ENCODE measurements at regions not wholly inside any gene's neighbourhood (a gene's known extent, or its start where the extent isn't known, plus 50 kb on each side); places are given as distances from the start of the nearest gene placed in this dataset.
"Not testable (repeated sequence)": the region's sequence is repeated elsewhere in the genome, so short reads cannot be mapped to it uniquely, and the experiment has no call there.

DNA sequence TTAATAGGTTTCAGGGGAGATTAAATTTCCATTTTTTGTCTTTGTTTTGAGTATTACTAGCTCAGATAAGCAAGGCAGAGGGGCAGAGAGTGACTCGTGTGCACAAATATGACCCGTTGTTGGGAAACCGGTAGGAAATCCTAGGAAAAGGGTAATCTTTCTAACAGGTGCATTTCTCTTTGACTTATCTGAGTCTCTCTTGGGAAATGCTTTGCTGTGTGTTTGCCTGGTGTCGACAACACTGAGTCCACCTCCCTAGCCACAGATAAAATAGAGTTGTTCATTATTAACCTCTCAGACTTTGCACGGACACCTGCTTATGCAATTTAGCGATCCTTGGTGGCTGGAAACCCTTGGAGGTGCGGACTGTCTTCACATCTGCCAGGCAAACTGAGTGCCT lies 164.2 kb downstream of the FGF1 start:
- Histone ChIP-seq H3K4me3 (ENCODE audit: low read depth in 1 of 2, low read length in 2 of 2) (no peak overlapping the region), H3K27ac (ENCODE audit: low read length) (no peak overlapping the region), H3K9me3 (ENCODE audit: control insufficient read depth in 1 of 2, low read length in 2 of 2) (peaks cover 0 to 4% of the 10 kb centered on the region in 2 donors), H3K36me3 (ENCODE audit: control insufficient read depth in 1 of 2, insufficient read depth in 2 of 2, low read length in 2 of 2) (no peaks in the 10 kb centered on the region), H3K4me1 (ENCODE audit: control insufficient read depth in 1 of 2, insufficient read depth in 2 of 2, low read length in 2 of 2) (no peaks in the 10 kb centered on the region), H3K27me3 (ENCODE audit: low read depth, low read length) (no peaks in the 10 kb centered on the region)

DNA sequence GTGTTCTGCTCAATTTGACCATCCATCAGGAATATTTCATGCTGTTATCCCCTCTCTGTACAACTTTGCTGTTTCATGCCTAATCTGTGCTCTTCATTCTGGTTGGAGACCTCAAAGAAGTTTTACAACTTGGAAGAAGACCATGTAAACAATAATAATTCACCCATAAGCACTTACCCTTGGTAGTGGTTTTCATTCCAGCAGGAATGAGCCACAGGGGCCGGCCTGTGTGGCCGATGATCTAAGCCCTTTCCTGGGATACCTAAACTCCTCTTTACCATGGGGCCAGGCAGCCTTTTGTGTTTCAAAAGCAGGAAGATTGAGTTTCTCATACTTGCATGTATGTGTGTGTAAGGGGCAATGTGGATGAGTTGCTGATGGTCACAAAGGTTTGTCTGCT lies 165.0 kb downstream of the FGF1 start:
- Histone ChIP-seq H3K36me3 (ENCODE audit: control insufficient read depth in 1 of 2, insufficient read depth in 2 of 2, low read length in 2 of 2) (no peaks in the 10 kb centered on the region), H3K4me3 (ENCODE audit: low read depth in 1 of 2, low read length in 2 of 2) (no peak overlapping the region), H3K27ac (ENCODE audit: low read length) (no peak overlapping the region), H3K27me3 (ENCODE audit: low read depth, low read length) (no peaks in the 10 kb centered on the region), H3K4me1 (ENCODE audit: control insufficient read depth in 1 of 2, insufficient read depth in 2 of 2, low read length in 2 of 2) (no peaks in the 10 kb centered on the region), H3K9me3 (ENCODE audit: control insufficient read depth in 1 of 2, low read length in 2 of 2) (peaks cover 0 to 4% of the 10 kb centered on the region in 2 donors)

DNA sequence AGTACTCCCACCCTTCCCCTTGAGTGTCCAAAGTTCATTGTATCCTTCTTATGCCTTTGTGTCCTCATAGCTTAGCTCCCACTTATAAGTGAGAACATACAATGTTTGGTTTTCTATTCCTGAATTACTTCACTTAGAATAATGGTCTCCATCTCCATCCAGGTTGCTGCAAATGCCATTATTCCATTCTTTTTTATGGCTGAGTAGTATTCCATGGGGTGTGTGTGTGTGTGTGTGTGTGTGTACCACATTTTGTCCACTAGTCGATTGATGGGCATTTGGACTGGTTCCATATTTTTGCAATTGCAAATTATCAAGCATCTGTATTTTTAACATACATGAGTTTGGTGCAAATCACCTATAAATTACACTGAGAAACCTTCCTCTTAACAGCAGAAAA lies 166.0 kb downstream of the FGF1 start:
- not testable (repeated sequence) for H3K36me3 ChIP-seq (ENCODE audit: control insufficient read depth in 1 of 2, insufficient read depth in 2 of 2, low read length in 2 of 2); H3K4me3 ChIP-seq (ENCODE audit: low read depth in 1 of 2, low read length in 2 of 2); H3K4me1 ChIP-seq (ENCODE audit: control insufficient read depth in 1 of 2, insufficient read depth in 2 of 2, low read length in 2 of 2); H3K27ac ChIP-seq (ENCODE audit: low read length); H3K27me3 ChIP-seq (ENCODE audit: low read depth, low read length); H3K9me3 ChIP-seq (ENCODE audit: control insufficient read depth in 1 of 2, low read length in 2 of 2)

DNA sequence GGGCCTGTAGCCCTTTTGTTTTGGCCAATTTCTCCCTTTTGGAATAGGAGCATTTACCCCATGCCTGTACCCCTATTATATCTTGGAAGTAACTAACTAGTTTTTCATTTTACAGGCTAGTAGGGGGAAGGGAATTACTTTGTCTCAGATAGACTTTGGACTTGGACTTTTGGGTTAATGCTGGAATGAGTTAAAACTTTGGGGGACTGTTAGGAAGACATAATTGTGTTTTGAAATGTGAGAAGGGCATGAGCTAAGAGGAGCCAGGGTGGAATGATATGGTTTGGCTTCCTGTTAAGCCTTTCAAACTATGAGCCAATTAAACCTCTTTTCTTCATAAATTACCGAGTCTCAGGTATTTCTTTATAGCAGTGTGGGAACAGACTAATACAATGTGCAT lies 168.1 kb downstream of the FGF1 start:
- peaks cover 0 to 4% of the 10 kb centered on the region in 2 donors for H3K9me3 ChIP-seq (ENCODE audit: control insufficient read depth in 1 of 2, low read length in 2 of 2)
- H3K27ac ChIP-seq (ENCODE audit: low read length) = no peak overlapping the region
- H3K4me1 ChIP-seq (ENCODE audit: control insufficient read depth in 1 of 2, insufficient read depth in 2 of 2, low read length in 2 of 2) = no peaks in the 10 kb centered on the region
- no peak overlapping the region for H3K4me3 ChIP-seq (ENCODE audit: low read depth in 1 of 2, low read length in 2 of 2)
- no peaks in the 10 kb centered on the region for H3K36me3 ChIP-seq (ENCODE audit: control insufficient read depth in 1 of 2, insufficient read depth in 2 of 2, low read length in 2 of 2)
- H3K27me3 ChIP-seq (ENCODE audit: low read depth, low read length) = no peaks in the 10 kb centered on the region

DNA sequence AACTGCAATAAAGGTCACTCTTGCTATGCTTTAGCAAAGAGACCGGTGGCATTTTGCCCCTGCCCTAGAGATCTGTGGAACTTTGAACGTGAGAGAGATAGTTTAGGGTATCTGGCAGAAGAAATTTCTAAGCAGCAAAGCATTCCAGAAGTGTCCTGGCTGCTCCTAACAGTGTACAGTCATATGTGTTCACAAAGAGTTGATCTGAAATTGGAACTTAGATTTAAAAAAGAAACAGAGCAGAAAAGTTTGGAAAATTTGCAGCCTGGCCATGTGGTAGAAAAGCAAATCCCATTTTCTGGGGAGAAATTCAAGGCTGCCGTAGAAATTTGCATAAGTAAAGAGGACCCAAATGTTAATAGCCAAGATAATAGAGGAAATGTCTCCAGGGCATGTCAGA lies 169.2 kb downstream of the FGF1 start:
- no peaks in the 10 kb centered on the region for H3K4me1 ChIP-seq (ENCODE audit: control insufficient read depth in 1 of 2, insufficient read depth in 2 of 2, low read length in 2 of 2)
- no peak overlapping the region for H3K27ac ChIP-seq (ENCODE audit: low read length)
- peaks cover 0 to 4% of the 10 kb centered on the region in 2 donors for H3K9me3 ChIP-seq (ENCODE audit: control insufficient read depth in 1 of 2, low read length in 2 of 2)
- H3K27me3 ChIP-seq (ENCODE audit: low read depth, low read length) = no peaks in the 10 kb centered on the region
- no peak overlapping the region for H3K4me3 ChIP-seq (ENCODE audit: low read depth in 1 of 2, low read length in 2 of 2)
- no peaks in the 10 kb centered on the region for H3K36me3 ChIP-seq (ENCODE audit: control insufficient read depth in 1 of 2, insufficient read depth in 2 of 2, low read length in 2 of 2)

DNA sequence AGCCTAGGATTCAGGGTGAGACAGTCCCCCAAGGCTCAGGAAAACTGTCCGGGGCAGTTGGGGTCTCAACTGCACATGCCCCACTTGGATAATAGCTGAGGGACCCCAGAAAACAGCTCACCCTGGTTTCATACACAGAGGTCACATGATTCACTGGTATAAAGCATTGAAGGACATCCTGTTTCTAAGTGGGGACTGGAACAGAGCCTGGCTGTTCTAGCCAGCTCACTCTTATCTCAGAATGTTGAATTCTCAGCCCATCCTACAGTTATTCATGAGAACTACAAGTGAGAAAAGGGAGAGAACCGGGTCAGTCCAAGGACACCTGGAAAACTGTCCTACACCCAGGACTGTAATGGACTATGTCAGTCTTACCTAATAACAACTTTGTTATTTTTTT lies 170.9 kb downstream of the FGF1 start:
- H3K27ac ChIP-seq (ENCODE audit: low read length) = no peak overlapping the region
- H3K9me3 ChIP-seq (ENCODE audit: control insufficient read depth in 1 of 2, low read length in 2 of 2) = peaks cover 0 to 4% of the 10 kb centered on the region in 2 donors
- H3K4me1 ChIP-seq (ENCODE audit: control insufficient read depth in 1 of 2, insufficient read depth in 2 of 2, low read length in 2 of 2) = no peaks in the 10 kb centered on the region
- no peaks in the 10 kb centered on the region for H3K36me3 ChIP-seq (ENCODE audit: control insufficient read depth in 1 of 2, insufficient read depth in 2 of 2, low read length in 2 of 2)
- no peaks in the 10 kb centered on the region for H3K27me3 ChIP-seq (ENCODE audit: low read depth, low read length)
- no peak overlapping the region for H3K4me3 ChIP-seq (ENCODE audit: low read depth in 1 of 2, low read length in 2 of 2)

DNA sequence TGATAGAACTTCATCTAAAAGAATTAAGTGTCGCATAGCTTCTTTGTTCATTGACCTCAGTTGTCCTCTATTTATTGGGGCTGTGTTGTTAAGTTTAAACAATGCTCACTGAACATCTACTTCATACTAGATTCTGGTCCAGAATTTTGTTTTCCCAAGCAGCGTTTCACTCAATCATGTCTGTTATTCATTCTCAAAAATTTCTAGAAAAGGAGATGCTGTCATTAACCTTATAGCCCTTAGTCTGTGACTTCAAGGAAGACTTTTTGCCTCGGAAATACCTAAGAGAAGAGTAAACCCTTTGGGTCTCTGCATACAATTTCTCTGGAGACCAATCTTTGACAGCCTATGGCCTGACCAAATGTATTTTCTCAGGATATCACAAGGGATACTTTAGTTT lies 171.7 kb downstream of the FGF1 start:
- Histone ChIP-seq H3K4me3 (ENCODE audit: low read depth in 1 of 2, low read length in 2 of 2) (no peak overlapping the region), H3K27me3 (ENCODE audit: low read depth, low read length) (no peaks in the 10 kb centered on the region), H3K4me1 (ENCODE audit: control insufficient read depth in 1 of 2, insufficient read depth in 2 of 2, low read length in 2 of 2) (no peaks in the 10 kb centered on the region), H3K36me3 (ENCODE audit: control insufficient read depth in 1 of 2, insufficient read depth in 2 of 2, low read length in 2 of 2) (no peaks in the 10 kb centered on the region), H3K27ac (ENCODE audit: low read length) (no peak overlapping the region), H3K9me3 (ENCODE audit: control insufficient read depth in 1 of 2, low read length in 2 of 2) (peaks cover 0 to 4% of the 10 kb centered on the region in 2 donors)

DNA sequence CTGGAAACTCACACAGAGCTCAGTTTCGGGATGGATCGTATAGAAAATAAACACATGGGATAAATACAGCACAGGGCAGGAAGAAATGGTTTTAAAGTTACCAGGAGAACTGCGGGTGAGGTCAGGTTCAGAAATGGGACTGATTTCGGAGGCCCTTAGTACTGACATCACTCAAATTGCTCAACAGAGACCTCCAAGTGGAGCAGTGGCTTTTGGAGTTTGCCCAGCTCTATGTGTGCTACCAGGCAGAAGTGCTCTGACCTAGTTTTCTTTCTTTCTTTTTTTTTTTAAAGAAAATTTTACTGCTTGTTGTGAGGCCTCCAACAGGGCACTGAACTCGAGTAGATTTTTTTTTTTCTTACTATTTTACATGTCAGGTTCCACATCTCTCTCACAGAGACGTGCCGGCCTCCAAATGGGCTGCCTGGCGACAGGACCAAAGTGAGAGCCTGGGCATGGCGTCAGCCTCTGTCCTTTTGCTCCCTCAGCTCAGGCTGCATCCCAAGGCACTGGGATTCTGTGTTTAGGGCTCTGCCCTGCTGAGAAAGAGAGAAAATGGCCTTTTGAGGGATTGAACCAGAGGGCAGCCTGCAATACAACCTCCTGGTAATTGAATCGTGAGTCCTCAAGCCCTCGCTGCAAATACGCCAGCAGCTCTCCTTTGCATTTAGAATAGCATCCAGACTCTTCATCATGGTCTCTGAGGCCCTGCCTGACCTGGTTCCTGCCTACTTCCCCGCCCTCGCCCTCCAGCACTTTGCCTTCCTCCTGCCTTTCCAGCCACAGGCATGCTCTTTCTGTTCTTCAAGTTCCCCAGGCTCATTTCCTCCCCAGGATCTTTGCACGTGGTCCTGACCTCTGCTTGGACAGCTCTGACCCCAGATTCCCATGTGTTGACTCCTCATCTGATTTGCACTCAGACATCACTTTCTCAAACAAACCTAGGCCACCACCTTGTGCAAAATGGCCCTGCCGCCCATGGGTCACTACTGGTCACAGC lies 173.5 kb downstream of the FGF1 start:
- Histone ChIP-seq H3K27ac (ENCODE audit: low read length) (no peak overlapping the region), H3K27me3 (ENCODE audit: low read depth, low read length) (no peaks in the 10 kb centered on the region), H3K4me1 (ENCODE audit: control insufficient read depth in 1 of 2, insufficient read depth in 2 of 2, low read length in 2 of 2) (peaks cover 0 to 5% of the 10 kb centered on the region in 2 donors), H3K9me3 (ENCODE audit: control insufficient read depth in 1 of 2, low read length in 2 of 2) (peaks cover 0 to 3% of the 10 kb centered on the region in 2 donors), H3K36me3 (ENCODE audit: control insufficient read depth in 1 of 2, insufficient read depth in 2 of 2, low read length in 2 of 2) (no peaks in the 10 kb centered on the region), H3K4me3 (ENCODE audit: low read depth in 1 of 2, low read length in 2 of 2) (no peak overlapping the region)

DNA sequence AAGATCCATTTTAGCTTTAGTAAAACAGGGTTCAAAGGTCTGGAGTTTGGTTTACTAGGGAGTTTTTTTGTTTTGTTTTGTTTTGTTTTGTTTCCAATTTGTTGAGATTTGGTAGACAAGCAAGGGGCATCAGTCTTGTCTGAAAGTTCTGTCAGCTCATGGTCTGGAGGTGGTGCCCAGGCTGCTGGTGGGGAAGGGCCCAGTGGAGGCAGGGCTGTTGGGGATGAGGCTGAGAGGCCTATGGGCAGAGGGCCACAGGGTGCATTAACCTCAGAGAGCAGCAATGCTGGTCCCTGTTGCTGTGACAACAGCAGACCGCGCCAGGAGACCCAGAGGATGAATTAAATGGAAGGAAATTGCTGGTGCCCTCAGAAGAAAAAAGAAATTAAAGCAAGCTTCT lies 174.5 kb downstream of the FGF1 start:
- Histone ChIP-seq H3K9me3 (ENCODE audit: control insufficient read depth in 1 of 2, low read length in 2 of 2) (no peaks in the 10 kb centered on the region), H3K4me1 (ENCODE audit: control insufficient read depth in 1 of 2, insufficient read depth in 2 of 2, low read length in 2 of 2) (peaks cover 0 to 5% of the 10 kb centered on the region in 2 donors), H3K4me3 (ENCODE audit: low read depth in 1 of 2, low read length in 2 of 2) (no peak overlapping the region), H3K36me3 (ENCODE audit: control insufficient read depth in 1 of 2, insufficient read depth in 2 of 2, low read length in 2 of 2) (no peaks in the 10 kb centered on the region), H3K27ac (ENCODE audit: low read length) (no peak overlapping the region), H3K27me3 (ENCODE audit: low read depth, low read length) (no peaks in the 10 kb centered on the region)

DNA sequence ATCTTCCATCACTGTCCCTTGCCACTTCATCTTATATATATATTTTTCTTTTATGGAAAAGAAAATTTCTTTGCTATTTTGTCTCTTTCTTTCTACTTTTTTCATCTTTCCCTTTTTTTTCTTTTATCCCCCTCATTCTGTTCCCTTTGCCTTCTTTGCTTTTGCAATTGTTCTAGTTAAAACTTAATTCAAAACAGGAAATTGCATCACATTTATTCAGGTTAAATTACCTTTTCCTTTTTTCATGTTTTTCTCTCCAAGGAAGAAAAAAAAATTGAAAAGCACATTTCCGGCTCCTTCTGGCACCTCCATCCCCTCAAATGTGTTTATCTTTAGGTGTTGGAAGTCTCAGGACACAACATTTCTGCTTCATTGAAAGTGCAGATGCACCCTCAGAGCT lies 176.9 kb downstream of the FGF1 start:
- Histone ChIP-seq H3K36me3 (ENCODE audit: control insufficient read depth in 1 of 2, insufficient read depth in 2 of 2, low read length in 2 of 2) (no peaks in the 10 kb centered on the region), H3K27ac (ENCODE audit: low read length) (no peak overlapping the region), H3K9me3 (ENCODE audit: control insufficient read depth in 1 of 2, low read length in 2 of 2) (no peaks in the 10 kb centered on the region), H3K4me3 (ENCODE audit: low read depth in 1 of 2, low read length in 2 of 2) (no peak overlapping the region), H3K27me3 (ENCODE audit: low read depth, low read length) (no peaks in the 10 kb centered on the region), H3K4me1 (ENCODE audit: control insufficient read depth in 1 of 2, insufficient read depth in 2 of 2, low read length in 2 of 2) (peaks cover 0 to 5% of the 10 kb centered on the region in 2 donors)

DNA sequence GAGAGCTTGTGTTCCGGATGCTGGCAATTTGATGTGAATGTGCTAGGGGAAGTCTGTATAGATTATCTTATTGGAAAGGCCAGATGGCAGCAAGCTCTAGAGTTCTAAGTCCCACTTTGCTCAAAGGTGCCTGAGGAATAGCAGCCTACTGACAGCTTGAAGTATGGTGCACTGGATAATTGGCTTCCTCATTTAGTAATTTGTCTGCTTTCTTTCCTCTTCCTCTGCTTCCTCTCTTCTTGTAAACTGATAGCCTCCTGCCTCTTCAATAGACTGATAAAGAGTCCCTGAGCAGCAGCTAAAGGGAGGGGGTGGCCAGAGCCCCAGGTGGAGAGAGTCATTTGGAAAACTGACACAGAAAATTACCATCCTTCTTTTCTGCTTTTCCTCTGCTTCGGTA lies 177.3 kb downstream of the FGF1 start:
- Histone ChIP-seq H3K9me3 (ENCODE audit: control insufficient read depth in 1 of 2, low read length in 2 of 2) (no peaks in the 10 kb centered on the region), H3K36me3 (ENCODE audit: control insufficient read depth in 1 of 2, insufficient read depth in 2 of 2, low read length in 2 of 2) (no peaks in the 10 kb centered on the region), H3K27me3 (ENCODE audit: low read depth, low read length) (no peaks in the 10 kb centered on the region), H3K27ac (ENCODE audit: low read length) (no peak overlapping the region), H3K4me3 (ENCODE audit: low read depth in 1 of 2, low read length in 2 of 2) (no peak overlapping the region), H3K4me1 (ENCODE audit: control insufficient read depth in 1 of 2, insufficient read depth in 2 of 2, low read length in 2 of 2) (peaks cover 0 to 5% of the 10 kb centered on the region in 2 donors)

Data from muscle layer of duodenum (tissue), 2 donors.